ENCODE measurements at regions not wholly inside any gene's neighbourhood (a gene's known extent, or its start where the extent isn't known, plus 50 kb on each side); places are given as distances from the start of the nearest gene placed in this dataset.
"Not testable (repeated sequence)": the region's sequence is repeated elsewhere in the genome, so short reads cannot be mapped to it uniquely, and the experiment has no call there.

DNA sequence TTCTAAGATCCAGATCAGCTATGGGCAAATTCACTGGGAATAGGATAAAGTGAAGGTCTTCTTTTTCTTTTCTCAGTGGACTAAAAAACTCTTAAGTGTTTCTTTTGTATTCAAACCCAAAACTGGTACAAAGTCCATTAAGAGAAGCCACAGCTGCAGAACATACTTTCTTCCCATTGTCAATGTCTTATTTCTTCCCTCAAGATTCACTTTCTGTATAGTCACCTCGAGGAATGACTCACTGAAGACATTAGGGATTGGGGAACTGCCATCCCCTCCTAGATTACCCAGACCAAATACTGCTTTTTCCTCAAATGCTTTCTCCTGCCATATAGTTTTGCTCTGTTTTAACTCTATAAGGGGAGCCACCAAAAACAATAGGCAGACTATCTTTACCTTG is 117.4 kb upstream of the SYT13 start:
- DNase-seq, result not testable (repeated sequence)

- DNase-seq, result no peak
Observed at GRCh38 chr11:45402049-45402630, 116.0 kb upstream of the SYT13 start.

GRCh38 chr11:45400591-45400990 is 114.5 kb upstream of the SYT13 start:
- DNase-seq, result no peak

DNA sequence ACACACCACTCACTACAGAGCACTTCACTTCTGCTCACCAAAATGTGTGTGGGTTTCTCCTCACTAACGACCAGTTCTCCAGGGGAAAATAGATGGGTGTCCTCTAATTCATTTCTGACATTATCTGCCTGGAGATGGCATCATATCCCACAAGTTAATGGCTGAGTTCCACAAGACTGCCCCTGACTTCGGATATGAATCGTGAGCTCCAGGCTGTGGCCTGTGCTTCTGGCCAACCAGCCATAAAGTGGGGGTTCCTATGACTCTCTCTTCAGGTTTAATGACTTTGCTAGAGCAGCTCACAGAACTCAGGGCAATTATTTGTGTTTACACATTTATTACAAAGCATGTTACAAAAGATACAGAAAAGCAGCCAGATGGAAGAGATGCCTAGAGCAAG is 113.0 kb upstream of the SYT13 start:
- DNase-seq, result no peak

DNA sequence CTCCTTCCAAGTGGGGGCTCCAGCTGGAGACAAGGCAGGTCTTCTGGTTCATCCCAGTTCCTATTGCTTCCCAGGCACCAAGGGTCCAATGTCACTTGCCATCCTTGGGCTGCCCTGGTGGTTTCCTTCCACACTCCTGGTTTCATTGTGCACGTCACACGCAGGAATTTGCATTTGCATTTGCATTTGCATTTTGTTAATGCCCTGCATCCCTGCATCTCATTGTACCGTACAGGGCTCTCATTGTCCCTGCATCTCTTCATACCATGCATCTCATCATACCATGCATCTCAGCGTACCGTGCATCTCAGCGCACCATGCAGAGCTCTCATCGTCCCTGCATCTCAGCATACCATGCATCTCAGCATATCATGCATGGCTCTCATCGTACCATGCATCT is 112.2 kb upstream of the SYT13 start:
- no peak for DNase-seq

GRCh38 chr11:45396394-45396793 is 110.3 kb upstream of the SYT13 start:
- no peak for DNase-seq

GRCh38 chr11:45395947-45396346 is 109.8 kb upstream of the SYT13 start:
- no peak for DNase-seq

DNA sequence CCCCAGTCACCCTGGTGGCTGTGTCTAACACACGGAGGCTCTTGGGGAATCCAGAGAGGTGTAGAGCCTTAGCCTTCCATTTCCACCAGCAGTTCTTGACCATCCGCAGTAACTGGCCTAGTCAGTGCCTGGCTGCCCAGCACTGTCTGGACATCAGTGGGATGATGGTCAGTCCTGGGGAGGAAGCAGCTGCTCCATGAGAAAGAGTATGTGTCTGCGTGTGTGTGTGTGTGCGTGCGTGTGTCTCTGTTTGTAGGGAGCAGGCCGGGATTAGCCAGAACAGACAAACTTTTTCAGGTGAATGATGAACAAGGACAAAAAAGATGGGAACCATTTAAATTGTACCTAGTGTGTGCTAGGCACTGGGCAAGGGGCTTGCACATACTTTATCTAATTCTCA is 109.3 kb upstream of the SYT13 start:
- no peak for DNase-seq

DNA sequence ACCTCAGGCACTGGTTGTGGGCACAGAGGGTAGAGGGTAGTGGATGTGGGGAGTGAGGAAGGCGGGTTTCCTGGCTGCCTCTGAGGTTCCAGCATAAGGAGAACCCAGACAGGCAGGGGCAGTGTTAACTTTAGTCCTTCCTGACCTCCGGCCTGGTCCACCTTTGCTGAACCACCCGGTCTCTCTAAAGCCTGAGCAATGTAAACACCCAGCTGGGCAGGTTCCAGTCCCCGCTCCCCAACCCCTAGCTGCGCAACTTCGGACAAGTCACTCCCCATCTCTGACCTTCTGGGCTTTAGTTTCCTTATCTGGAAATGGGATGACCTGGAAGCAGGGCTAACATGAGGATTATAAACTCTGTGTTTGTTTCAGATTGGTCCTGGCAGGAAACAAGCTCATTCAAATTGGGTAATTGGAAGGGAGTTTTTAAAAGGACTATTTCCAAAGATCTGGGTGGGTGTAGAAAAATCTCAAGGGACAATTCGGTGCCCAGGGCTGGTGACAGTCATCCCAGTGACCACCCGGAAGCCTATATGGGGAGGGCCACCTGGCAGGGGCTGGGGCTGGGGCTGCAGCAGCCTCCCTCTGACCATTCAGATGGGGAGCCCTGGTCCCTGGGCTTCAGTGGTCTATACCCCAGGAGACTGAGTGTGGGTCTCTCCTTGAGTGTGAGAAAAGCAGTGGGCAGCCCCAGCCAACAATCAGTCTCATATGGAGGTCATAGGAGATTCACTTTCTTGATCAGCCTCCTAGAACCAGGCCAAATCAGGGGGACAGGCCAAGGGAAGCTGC is 108.3 kb upstream of the SYT13 start:
- DNase-seq, result no peak

GRCh38 chr11:45393826-45394225 is 107.7 kb upstream of the SYT13 start:
- DNase-seq, result no peak

GRCh38 chr11:45393334-45393733 is 107.2 kb upstream of the SYT13 start:
- DNase-seq, result no peak

DNA sequence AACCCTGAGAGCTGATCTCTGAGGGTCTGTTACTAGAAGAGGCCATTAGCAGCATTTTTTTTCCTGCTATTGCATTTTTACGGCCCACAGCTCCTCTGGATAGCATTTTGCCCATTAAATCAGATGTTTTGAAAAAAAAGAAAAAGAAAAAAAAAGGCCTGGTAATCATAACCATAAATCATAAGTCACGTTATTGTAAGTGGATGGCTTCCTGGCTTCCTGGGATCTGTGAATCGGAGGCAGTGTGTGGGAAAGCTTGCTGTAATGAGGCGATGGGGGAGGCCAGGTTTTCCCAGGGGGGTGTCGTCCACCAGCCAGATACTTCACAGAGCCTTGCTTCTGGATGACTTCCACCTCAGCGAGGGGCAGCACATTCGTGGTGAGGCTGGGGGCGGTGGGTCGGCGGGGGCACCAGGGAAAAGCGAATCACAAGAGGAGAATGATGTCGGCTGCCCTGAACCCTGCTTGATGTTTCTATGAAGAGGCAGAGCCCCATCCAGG is 106.5 kb upstream of the SYT13 start:
- DNase-seq, result no peak

GRCh38 chr11:45392154-45392553 is 106.0 kb upstream of the SYT13 start:
- DNase-seq, result no peak

DNA sequence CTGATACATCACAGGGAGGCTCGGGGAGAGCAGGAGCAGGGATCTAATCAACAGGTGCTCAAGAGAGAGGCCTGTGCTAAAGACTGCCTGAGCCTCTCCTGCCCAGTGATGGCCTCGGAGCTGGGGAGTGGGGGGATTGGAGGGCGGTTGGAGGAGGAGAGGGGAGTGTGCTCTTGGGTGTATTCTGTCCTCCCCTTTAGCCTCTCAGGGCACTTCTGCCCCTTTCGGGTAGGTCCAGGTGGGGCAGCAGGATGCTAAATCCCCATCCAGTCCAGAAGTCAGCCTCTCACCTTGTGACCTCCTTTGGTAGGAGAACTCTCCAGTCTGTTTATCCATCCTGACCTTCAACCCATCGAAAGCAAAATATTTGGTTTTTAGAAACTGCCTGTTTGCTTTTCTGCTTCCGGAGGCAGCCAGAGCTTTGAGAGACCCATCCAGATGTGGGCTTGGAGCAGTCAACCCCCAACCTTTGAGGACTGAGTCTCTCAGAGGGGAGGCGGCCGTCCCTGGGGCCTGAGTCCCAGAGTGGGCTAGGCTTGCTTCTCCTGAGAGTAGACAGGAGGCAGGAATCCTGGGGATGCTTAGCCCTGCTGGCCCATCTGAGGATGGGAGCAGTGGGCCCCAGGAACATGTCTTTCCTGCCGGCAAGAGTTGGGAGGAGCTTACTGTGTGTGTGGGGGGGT is 105.2 kb upstream of the SYT13 start:
- no peak for DNase-seq

- DNase-seq, result no peak
Observed at GRCh38 chr11:45390407-45390806, 104.3 kb upstream of the SYT13 start.

DNA sequence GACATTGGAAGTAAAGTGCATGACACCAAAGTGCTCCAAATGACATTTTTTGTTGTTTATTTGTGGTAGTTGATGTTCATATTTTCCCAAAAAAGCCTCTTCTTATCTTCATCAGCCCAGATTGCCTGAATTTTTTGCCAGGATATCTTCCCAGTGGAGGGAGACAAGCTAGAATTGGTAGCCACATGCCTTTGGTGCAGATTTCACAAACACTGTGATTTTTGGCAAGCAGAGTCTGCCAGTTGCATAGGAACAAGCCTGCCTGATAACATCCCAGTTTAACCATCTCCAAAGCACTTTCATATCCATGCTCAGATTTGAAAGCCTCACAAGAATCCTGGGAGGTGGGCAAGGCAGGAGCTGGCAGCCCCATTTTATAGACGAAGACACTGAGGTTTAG is 102.3 kb upstream of the SYT13 start:
- no peak for DNase-seq

GRCh38 chr11:45387885-45388284 is 101.7 kb upstream of the SYT13 start:
- not testable (repeated sequence) for DNase-seq

DNA sequence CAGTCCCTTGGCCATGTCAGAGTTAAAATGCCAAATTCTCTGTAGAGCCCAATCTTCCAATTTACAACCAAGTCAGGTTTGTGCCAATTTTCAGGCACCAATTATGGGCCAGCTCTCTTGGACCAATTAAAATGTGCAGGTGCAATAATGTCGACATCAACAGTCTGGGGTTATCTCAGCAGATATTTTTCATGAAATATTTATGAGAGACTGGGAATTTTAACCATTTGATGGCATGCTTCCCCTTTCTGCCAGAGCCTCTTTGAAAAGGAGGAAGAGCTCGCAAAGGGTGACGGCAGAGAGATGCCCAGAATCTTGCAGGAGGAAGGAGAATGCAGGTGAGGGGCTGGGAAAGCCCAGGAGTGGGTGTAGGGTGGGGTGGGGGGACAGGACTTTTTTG is 100.8 kb upstream of the SYT13 start:
- no peak for DNase-seq

- peak; percentile 36 for DNase-seq
Observed at GRCh38 chr11:45385844-45386243, 99.7 kb upstream of the SYT13 start.

DNA sequence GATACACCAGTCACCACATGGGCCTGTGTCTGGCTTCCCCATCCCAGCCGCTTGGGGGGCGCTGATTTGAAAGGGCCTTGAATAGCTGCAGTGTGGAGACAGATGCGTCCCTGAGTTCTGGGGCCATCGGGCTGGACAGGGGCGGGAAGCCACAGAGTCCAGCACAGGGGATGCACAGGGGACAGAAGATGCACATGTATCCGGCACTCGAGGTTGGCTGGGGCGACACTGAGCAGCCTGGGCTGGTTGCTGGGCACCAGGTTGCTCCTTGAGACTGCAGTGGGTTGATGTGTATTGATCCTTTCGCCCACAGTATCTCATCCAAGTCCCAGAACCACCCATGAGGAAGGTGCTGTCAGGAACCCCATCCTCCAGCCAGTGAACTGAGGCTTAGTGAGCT is 99.3 kb upstream of the SYT13 start:
- no peak for DNase-seq

GRCh38 chr11:45384711-45385241 is 98.6 kb upstream of the SYT13 start:
- DNase-seq, result no peak

- no peak for DNase-seq
Observed at GRCh38 chr11:45384016-45384415, 97.9 kb upstream of the SYT13 start.

GRCh38 chr11:45383224-45383623 is 97.1 kb upstream of the SYT13 start:
- peak; percentile 12 for DNase-seq

All from activated CD4-positive, alpha-beta T cell treated with anti-CD3 and anti-CD28 coated beads, Interleukin-2, Interleukin-6, amounts not matched to agents 100 ng/mL and 50 ng/mL, durations not matched to agents 16 hours and 8 hours (primary cell).